HepG2 (cell line): ENCODE measurements at regions not wholly inside any gene's neighbourhood (a gene's known extent, or its start where the extent isn't known, plus 50 kb on each side); places are given as distances from the start of the nearest gene placed in this dataset.

ENCODE experiments used
- ATAC-seq: fragments of 200-7000 bp; cut with Tn5 transposase; 3 replicates; pipeline ENCODE4 v1.9.1; 2020; ENCODE audit warnings: mild to moderate bottlenecking, moderate library complexity
- BruUV-seq: library from RNA; stranded (reverse); fragments of 400-500 nt; replicated peaks from 2 replicates; lab custom pipeline; 2021; lab: Mats Ljungman, UMichigan
- CTCF ChIA-PET: fragments of 300-600 bp; formaldehyde crosslinking; extraction: SDS; loops from one replicate; lab custom pipeline; 2021; ENCODE audit warnings: low total read pairs, inconsistent platforms, low intra/inter-chr PET ratio; lab: Yijun Ruan, JAX
- POLR2A ChIA-PET: fragments of 350-600 bp; sonication (Branson Sonifier 250); formaldehyde crosslinking; loops from one replicate; lab custom pipeline; 2020; ENCODE audit warnings: antibody characterized with exemption, inconsistent platforms; lab: Yijun Ruan, JAX
- DNase-seq: peaks from one replicate; pipeline ENCODE4 v3.0.0-alpha.2; 2015; ENCODE audit warnings: low spot score
- FAIRE-seq: peaks from 3 replicates; lab custom pipeline; 2011; peaks lifted over from hg19 to GRCh38; lab: Jason Lieb, UNC
- H2AFZ ChIP-seq: one replicate; pipeline ENCODE4 v1.6.1; 2011; ENCODE audit warnings: low read length, inconsistent platforms
- H3K27ac ChIP-seq: fragments of 300-600 bp; 3 replicates; pipeline ENCODE4 v1.8.0; 2011; ENCODE audit warnings: mixed run types, mild to moderate bottlenecking, mixed read lengths, low read length, inconsistent platforms; ENCODE audit not compliant: insufficient read depth; ENCODE audit errors: extremely low read length
- H3K27me3 ChIP-seq, 2 experiments: fragments of 200-600 bp in 1 of 2; 2 replicates in 1 of 2; 3 replicates in 1 of 2; pipeline versions ENCODE4 v1.6.0 to v1.8.0; 2011; ENCODE audit warnings: low read length in 2 of 2, mild to moderate bottlenecking in 2 of 2, moderate library complexity in 2 of 2, inconsistent platforms in 1 of 2; ENCODE audit not compliant: insufficient read depth in 2 of 2, control insufficient read depth in 1 of 2
- H3K36me3 ChIP-seq, 2 experiments: fragments of 200-600 bp in 1 of 2; replicated peaks in 1 of 2; 2 replicates in 1 of 2; 3 replicates in 1 of 2; pipeline versions ENCODE4 v1.5.1 to v1.8.0; 2011; ENCODE audit warnings: low read length in 2 of 2, inconsistent platforms in 1 of 2; ENCODE audit not compliant: insufficient read depth in 2 of 2, control insufficient read depth in 1 of 2
- H3K4me1 ChIP-seq: 2 replicates; pipeline ENCODE4 v1.5.1; 2012; ENCODE audit warnings: low read length, inconsistent platforms; ENCODE audit not compliant: insufficient read depth
- H3K4me2 ChIP-seq: 2 replicates; pipeline ENCODE4 v1.6.0; 2011; ENCODE audit warnings: low read depth, low read length, inconsistent platforms
- H3K4me3 ChIP-seq, 3 experiments: fragments of 200-600 bp in 1 of 3; sonication (generic), shearing (Covaris generic) in 1 of 3; replicated peaks in 1 of 3; 2 replicates each; pipeline ENCODE4 v1.5.1; 2011 to 2016; ENCODE audit warnings: low read length in 3 of 3, inconsistent platforms in 2 of 3, low read depth in 2 of 3, mild to moderate bottlenecking in 2 of 3, control low read depth in 1 of 3, mixed read lengths in 1 of 3; ENCODE audit not compliant: insufficient read depth in 1 of 3
- H3K79me2 ChIP-seq: one replicate; pipeline ENCODE4 v1.6.1; 2011; ENCODE audit warnings: low read length, inconsistent platforms; ENCODE audit not compliant: insufficient read depth
- H3K9ac ChIP-seq: 2 replicates; pipeline ENCODE4 v1.6.0; 2011; ENCODE audit warnings: mild to moderate bottlenecking, low read depth, low read length, inconsistent platforms; ENCODE audit not compliant: insufficient read depth
- H3K9me3 ChIP-seq: 2 replicates; pipeline ENCODE4 v1.5.1; 2012; ENCODE audit warnings: mild to moderate bottlenecking, low read length
- H4K20me1 ChIP-seq: 2 replicates; pipeline ENCODE4 v1.6.0; 2011; ENCODE audit warnings: inconsistent platforms, mild to moderate bottlenecking, low read length, moderate library complexity; ENCODE audit not compliant: insufficient read depth
- AGO2 ChIP-seq: fragments of 200-400 bp; formaldehyde crosslinking; optimal IDR thresholded peaks from 2 replicates; pipeline ENCODE3; 2017; ENCODE audit warnings: mild to moderate bottlenecking, low read depth, low read length, moderate library complexity
- CREB1 ChIP-seq, 2 experiments: fragments of 450-650 bp in 1 of 2; IDR thresholded peaks; 2 replicates each; pipeline ENCODE4 v1.6.1; 2016 to 2017; ENCODE audit warnings: control low read depth in 1 of 2, mild to moderate bottlenecking in 1 of 2, missing compliant biosample characterization in 1 of 2, missing genetic modification characterization in 1 of 2
- KDM4B ChIP-seq: sonication (generic); formaldehyde crosslinking; IDR thresholded peaks from 2 replicates; pipeline ENCODE4 v1.4.0; 2020; ENCODE audit warnings: missing genetic modification reagents
- NKX3-1 ChIP-seq: sonication (generic); formaldehyde crosslinking; IDR thresholded peaks from 2 replicates; pipeline ENCODE4 v1.5.0; 2020; ENCODE audit warnings: missing genetic modification reagents
- TCF12 ChIP-seq, 2 experiments: fragments of 450-650 bp in 1 of 2; sonication (generic) in 1 of 2; formaldehyde crosslinking in 1 of 2; IDR thresholded peaks; 2 replicates each; pipeline versions ENCODE4 v1.6.1 to v1.8.0; 2017 to 2022; ENCODE audit warnings: antibody characterized with exemption in 1 of 2, mild to moderate bottlenecking in 1 of 2, missing genetic modification reagents in 1 of 2, moderate library complexity in 1 of 2
- ZNF572 ChIP-seq: sonication (generic); formaldehyde crosslinking; IDR thresholded peaks from 2 replicates; pipeline ENCODE4 v1.5.1; 2020; ENCODE audit warnings: mild to moderate bottlenecking, missing genetic modification reagents
- WGBS: methylation state at CpG from one replicate; pipeline ENCODE4 v1.1.6; 2017; ENCODE audit warnings: low lambda C conversion rate; 5-methylcytosine and 5-hydroxymethylcytosine counted together
- in situ Hi-C: cut with HindIII; loops from 2 replicates; pipeline ENCODE4 v1.10.0; 2017; ENCODE audit warnings: low pct_unique_long_range_greater_than_20kb; ENCODE audit not compliant: extremely low pct_ligation_motif_present
- intact Hi-C: fragments of 100-400 bp; cut with micrococcal nuclease; formaldehyde crosslinking; loops from one replicate; pipeline ENCODE4 v1.10.0; 2022; ENCODE audit not compliant: unreplicated experiment
- TF ChIP-seq, protein P1 (sequence below): sonication (generic); formaldehyde crosslinking; IDR thresholded peaks from 2 replicates; pipeline ENCODE4 v1.4.0; 2020; ENCODE audit warnings: mild to moderate bottlenecking, missing genetic modification reagents
- TF ChIP-seq, protein P2 (sequence below): sonication (generic); formaldehyde crosslinking; IDR thresholded peaks from 2 replicates; pipeline ENCODE4 v1.4.0; 2020; ENCODE audit warnings: missing genetic modification reagents, borderline replicate concordance

DNA sequence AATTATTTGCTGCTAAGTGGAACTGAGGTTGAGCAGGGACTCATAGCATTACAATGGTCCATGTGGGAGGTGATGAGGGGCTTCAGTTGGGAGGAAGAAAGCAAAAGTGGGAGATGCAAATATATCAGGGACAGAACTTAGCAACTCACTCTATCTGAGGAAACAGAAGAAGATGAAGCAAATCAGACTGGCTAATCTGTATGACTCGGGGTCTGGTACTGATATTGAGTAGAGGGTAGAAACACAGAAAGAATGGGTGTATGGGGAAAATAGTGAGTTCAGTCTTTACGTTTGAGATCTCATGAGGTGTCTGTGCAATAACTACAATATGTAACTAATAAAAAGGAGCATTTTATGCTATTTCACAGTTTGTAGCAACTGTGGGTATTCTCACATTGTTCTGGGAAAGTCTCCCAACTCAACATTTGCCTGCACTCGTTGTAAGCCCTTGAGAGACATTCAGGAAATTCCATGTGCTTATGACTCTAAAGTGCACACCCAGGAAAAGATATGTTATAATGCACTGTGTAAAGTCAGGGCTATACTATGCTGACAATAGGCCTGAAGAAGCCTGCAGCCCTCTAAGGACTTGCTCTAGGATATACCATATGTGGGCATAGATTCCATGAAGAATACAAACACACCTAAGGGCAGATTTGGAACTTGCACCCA, 183.5 kb downstream of the SPRY2 start:
- Histone ChIP-seq H3K36me3 (no peaks in the 10 kb centered on the region), H3K9me3 (no peaks in the 10 kb centered on the region), H3K4me3 (no peak overlapping the region), H3K27me3 (no peaks in the 10 kb centered on the region), H3K9ac (no peak overlapping the region), H3K4me2 (no peak overlapping the region), H3K79me2 (no peaks in the 10 kb centered on the region), H3K4me1 (no peaks in the 10 kb centered on the region), H4K20me1 (no peaks in the 10 kb centered on the region)
- ChIA-PET POLR2A (no interaction called here), CTCF (no interaction called here)
- no peak for DNase-seq
- intact Hi-C loops, result no loop called here
- 2% methylated on average over 3 of the region's 3 CpGs for WGBS
- TF ChIP-seq, protein P1, sequence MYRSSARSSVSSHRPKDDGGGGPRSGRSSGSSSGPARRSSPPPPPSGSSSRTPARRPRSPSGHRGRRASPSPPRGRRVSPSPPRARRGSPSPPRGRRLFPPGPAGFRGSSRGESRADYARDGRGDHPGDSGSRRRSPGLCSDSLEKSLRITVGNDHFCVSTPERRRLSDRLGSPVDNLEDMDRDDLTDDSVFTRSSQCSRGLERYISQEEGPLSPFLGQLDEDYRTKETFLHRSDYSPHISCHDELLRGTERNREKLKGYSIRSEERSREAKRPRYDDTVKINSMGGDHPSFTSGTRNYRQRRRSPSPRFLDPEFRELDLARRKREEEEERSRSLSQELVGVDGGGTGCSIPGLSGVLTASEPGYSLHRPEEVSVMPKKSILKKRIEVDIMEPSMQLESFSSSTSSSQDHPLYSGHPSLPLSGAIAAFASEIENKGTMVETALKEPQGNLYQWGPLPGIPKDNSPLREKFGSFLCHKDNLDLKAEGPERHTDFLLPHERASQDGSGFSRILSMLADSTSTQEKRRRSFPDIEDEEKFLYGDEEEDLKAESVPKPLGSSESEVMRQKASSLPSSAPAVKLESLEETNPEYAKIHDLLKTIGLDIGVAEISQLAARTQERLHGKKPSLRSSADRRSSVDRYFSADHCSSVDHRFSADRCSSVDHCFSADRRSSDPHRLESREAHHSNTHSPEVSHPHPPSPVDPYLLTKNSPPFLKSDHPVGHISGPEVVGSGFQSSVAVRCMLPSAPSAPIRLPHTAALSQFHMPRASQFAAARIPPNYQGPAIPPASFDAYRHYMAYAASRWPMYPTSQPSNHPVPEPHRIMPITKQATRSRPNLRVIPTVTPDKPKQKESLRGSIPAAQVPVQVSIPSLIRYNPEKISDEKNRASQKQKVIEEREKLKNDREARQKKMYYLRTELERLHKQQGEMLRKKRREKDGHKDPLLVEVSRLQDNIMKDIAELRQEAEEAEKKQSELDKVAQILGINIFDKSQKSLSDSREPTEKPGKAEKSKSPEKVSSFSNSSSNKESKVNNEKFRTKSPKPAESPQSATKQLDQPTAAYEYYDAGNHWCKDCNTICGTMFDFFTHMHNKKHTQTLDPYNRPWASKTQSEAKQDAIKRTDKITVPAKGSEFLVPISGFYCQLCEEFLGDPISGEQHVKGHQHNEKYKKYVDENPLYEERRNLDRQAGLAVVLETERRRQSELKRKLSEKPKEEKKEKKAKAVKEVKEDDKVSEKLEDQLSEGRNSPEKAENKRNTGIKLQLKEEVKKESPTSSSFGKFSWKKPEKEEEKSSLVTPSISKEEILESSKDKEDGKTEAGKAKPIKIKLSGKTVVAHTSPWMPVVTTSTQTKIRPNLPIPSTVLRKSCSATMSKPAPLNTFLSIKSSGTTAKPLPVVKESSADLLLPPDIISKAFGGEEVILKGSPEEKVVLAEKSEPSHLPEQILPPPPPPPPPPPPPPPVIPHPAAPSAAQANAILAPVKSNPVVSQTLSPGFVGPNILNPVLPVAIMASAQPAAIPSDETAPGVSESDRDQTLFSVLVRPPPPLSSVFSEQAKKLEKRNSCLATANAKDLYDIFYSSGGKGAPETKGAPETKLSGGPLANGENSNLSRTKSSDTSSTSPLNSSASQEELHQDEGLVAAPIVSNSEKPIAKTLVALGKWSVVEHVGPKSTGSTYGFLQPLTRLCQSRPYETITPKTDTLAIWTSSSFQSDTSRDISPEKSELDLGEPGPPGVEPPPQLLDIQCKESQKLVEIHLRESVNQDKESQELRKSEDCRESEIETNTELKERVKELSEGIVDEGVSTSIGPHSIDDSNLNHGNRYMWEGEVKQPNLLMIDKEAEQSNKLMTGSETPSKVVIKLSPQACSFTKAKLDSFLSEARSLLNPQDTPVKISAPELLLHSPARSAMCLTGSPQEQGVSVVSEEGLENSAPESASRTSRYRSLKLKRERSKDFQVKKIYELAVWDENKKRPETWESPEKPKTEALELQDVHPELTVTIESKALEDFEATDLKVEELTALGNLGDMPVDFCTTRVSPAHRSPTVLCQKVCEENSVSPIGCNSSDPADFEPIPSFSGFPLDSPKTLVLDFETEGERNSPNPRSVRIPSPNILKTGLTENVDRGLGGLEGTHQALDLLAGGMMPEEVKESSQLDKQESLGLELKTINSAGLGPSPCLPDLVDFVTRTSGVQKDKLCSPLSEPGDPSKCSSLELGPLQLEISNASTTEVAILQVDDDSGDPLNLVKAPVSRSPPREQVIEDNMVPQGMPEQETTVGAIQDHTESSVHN (CRISPR knock-in tag), result no peak
- TF ChIP-seq NKX3-1, result no peak
- no peak for TF ChIP-seq AGO2
- no peak for TF ChIP-seq KDM4B
- TF ChIP-seq CREB1 (IDR thresholded peaks at IDR 0.05), result no peak
- no peak for TF ChIP-seq CREB1 (CRISPR knock-in tag; IDR thresholded peaks at IDR 0.05)
- no peak for TF ChIP-seq TCF12 (IDR thresholded peaks at IDR 0.05)
- no peak for TF ChIP-seq TCF12 (CRISPR knock-in tag; IDR thresholded peaks at IDR 0.05)
- TF ChIP-seq ZNF572 (CRISPR knock-in tag), result no peak
- TF ChIP-seq, protein P2, sequence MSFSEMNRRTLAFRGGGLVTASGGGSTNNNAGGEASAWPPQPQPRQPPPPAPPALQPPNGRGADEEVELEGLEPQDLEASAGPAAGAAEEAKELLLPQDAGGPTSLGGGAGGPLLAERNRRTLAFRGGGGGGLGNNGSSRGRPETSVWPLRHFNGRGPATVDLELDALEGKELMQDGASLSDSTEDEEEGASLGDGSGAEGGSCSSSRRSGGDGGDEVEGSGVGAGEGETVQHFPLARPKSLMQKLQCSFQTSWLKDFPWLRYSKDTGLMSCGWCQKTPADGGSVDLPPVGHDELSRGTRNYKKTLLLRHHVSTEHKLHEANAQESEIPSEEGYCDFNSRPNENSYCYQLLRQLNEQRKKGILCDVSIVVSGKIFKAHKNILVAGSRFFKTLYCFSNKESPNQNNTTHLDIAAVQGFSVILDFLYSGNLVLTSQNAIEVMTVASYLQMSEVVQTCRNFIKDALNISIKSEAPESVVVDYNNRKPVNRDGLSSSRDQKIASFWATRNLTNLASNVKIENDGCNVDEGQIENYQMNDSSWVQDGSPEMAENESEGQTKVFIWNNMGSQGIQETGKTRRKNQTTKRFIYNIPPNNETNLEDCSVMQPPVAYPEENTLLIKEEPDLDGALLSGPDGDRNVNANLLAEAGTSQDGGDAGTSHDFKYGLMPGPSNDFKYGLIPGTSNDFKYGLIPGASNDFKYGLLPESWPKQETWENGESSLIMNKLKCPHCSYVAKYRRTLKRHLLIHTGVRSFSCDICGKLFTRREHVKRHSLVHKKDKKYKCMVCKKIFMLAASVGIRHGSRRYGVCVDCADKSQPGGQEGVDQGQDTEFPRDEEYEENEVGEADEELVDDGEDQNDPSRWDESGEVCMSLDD (CRISPR knock-in tag), result no peak
- TF ChIP-seq, all 625 proteins: peak for 0
- no peak for ATAC-seq
- Histone ChIP-seq H2AFZ (no peak overlapping the region), H3K27ac (no peak overlapping the region)
- BruUV-seq, result no TSS peak
- FAIRE-seq, result no peak
- in situ Hi-C loops, result no loop called here
